GM12801 (cell line): ENCODE measurements at regions not wholly inside any gene's neighbourhood (a gene's known extent, or its start where the extent isn't known, plus 50 kb on each side); places are given as distances from the start of the nearest gene placed in this dataset.

Experiments used
- CTCF ChIP-seq: IDR thresholded peaks from one replicate; pipeline ENCODE4 v1.5.1; 2011; ENCODE audit warnings: control low read depth; ENCODE audit not compliant: insufficient read length; ENCODE audit errors: extremely low read depth

- TF ChIP-seq CTCF: no peak
Observed at GRCh38 chr3:161794551-161794950, 297.9 kb downstream of the OTOL1 start.

- TF ChIP-seq CTCF: no peak
Observed at GRCh38 chr3:161796312-161796711, 299.7 kb downstream of the OTOL1 start.

GRCh38 chr3:161796780-161797179 lies 300.2 kb downstream of the OTOL1 start:
- TF ChIP-seq CTCF: no peak

GRCh38 chr3:161798016-161798415 lies 301.4 kb downstream of the OTOL1 start:
- no peak for TF ChIP-seq CTCF

GRCh38 chr3:161800985-161801559 lies 304.5 kb downstream of the OTOL1 start:
- no peak for TF ChIP-seq CTCF

- TF ChIP-seq CTCF: no peak
Observed at GRCh38 chr3:161818106-161818505, 321.5 kb downstream of the OTOL1 start.

- no peak for TF ChIP-seq CTCF
Observed at GRCh38 chr3:161821591-161821990, 325.0 kb downstream of the OTOL1 start.
